ENCODE measurements at regions not wholly inside any gene's neighbourhood (a gene's known extent, or its start where the extent isn't known, plus 50 kb on each side); places are given as distances from the start of the nearest gene placed in this dataset.

DNA sequence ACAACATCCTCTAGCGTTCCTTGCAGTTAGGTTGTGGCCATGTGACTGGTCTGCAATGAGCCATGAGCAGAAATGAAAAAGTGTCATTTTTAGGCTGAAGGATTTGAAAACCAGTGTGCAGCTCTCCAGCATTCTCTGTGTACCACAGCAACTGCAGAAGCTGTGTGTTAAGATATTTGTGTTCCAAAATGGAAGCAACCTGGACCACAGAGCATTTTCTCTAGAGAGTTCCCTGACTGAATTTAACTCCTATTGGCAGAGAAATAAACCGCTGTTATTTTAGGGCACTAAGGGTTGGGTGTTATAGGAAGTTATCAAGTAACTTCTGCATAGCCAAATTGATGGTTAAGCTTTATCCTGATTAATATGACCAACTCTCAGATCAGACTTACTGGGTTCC, 257.2 kb upstream of the THUMPD2 start:
- TF ChIP-seq POLR2AphosphoS5 (IDR thresholded peaks at IDR 0.05; ENCODE audit: low read depth, low read length) = no peak
- TF ChIP-seq MAX (IDR thresholded peaks at IDR 0.05) = no peak
- TF ChIP-seq CSRNP2 (CRISPR knock-in tag; conservative IDR thresholded peaks at IDR 0.05; ENCODE audit: low read depth) = no peak
- no peak for TF ChIP-seq ATF1 (CRISPR knock-in tag; IDR thresholded peaks at IDR 0.05)
- no peak for TF ChIP-seq POLR2A (IDR thresholded peaks at IDR 0.05; ENCODE audit: insufficient read depth in 1 of 2, low read depth in 2 of 2, low read length in 2 of 2)
- TF ChIP-seq, protein P1, sequence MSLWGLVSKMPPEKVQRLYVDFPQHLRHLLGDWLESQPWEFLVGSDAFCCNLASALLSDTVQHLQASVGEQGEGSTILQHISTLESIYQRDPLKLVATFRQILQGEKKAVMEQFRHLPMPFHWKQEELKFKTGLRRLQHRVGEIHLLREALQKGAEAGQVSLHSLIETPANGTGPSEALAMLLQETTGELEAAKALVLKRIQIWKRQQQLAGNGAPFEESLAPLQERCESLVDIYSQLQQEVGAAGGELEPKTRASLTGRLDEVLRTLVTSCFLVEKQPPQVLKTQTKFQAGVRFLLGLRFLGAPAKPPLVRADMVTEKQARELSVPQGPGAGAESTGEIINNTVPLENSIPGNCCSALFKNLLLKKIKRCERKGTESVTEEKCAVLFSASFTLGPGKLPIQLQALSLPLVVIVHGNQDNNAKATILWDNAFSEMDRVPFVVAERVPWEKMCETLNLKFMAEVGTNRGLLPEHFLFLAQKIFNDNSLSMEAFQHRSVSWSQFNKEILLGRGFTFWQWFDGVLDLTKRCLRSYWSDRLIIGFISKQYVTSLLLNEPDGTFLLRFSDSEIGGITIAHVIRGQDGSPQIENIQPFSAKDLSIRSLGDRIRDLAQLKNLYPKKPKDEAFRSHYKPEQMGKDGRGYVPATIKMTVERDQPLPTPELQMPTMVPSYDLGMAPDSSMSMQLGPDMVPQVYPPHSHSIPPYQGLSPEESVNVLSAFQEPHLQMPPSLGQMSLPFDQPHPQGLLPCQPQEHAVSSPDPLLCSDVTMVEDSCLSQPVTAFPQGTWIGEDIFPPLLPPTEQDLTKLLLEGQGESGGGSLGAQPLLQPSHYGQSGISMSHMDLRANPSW (CRISPR knock-in tag; IDR thresholded peaks at IDR 0.05; ENCODE audit: borderline replicate concordance) = no peak
- TF ChIP-seq SPEN (CRISPR knock-in tag; IDR thresholded peaks at IDR 0.05; ENCODE audit: low read depth) = no peak
- TF ChIP-seq CBX5 (CRISPR knock-in tag; IDR thresholded peaks at IDR 0.05; ENCODE audit: borderline replicate concordance) = no peak
- no peak for TF ChIP-seq ZNF891 (CRISPR knock-in tag; IDR thresholded peaks at IDR 0.05)
- no peak for TF ChIP-seq ZNF10 (CRISPR knock-in tag; IDR thresholded peaks at IDR 0.05; ENCODE audit: borderline replicate concordance, low read depth)

Measured in HepG2 (cell line).